ENCODE measurements at regions not wholly inside any gene's neighbourhood (a gene's known extent, or its start where the extent isn't known, plus 50 kb on each side); places are given as distances from the start of the nearest gene placed in this dataset.

GRCh38 chr11:109071262-109071661, 350.7 kb upstream of the C11orf87 start:
- Mint-ChIP-seq H3K27ac (no peak overlapping the region), H3K4me3 (no peak overlapping the region), H3K9me3 (peaks cover 10% of the 10 kb centered on the region), H3K27me3 (no peaks in the 10 kb centered on the region), H3K36me3 (no peaks in the 10 kb centered on the region), H3K4me1 (no peaks in the 10 kb centered on the region)
- ATAC-seq = no peak

GRCh38 chr11:109071712-109072524, 350.1 kb upstream of the C11orf87 start:
- Mint-ChIP-seq H3K27ac (no peak overlapping the region), H3K9me3 (peaks cover 10% of the 10 kb centered on the region), H3K4me3 (no peak overlapping the region), H3K27me3 (no peaks in the 10 kb centered on the region), H3K36me3 (no peaks in the 10 kb centered on the region), H3K4me1 (no peaks in the 10 kb centered on the region)
- ATAC-seq = no peak

GRCh38 chr11:109073032-109073822, 348.8 kb upstream of the C11orf87 start:
- Mint-ChIP-seq H3K4me3 (no peak overlapping the region), H3K4me1 (no peaks in the 10 kb centered on the region), H3K27me3 (no peaks in the 10 kb centered on the region), H3K27ac (no peak overlapping the region), H3K9me3 (peaks cover 10% of the 10 kb centered on the region), H3K36me3 (no peaks in the 10 kb centered on the region)
- peak; percentile 82 for ATAC-seq

GRCh38 chr11:109075976-109076375, 346.0 kb upstream of the C11orf87 start:
- Mint-ChIP-seq H3K27ac (no peak overlapping the region), H3K4me3 (no peak overlapping the region), H3K4me1 (no peaks in the 10 kb centered on the region), H3K9me3 (peaks cover 2% of the 10 kb centered on the region), H3K36me3 (no peaks in the 10 kb centered on the region), H3K27me3 (no peaks in the 10 kb centered on the region)
- no peak for ATAC-seq

GRCh38 chr11:109076870-109077269, 345.1 kb upstream of the C11orf87 start:
- ATAC-seq = no peak
- Mint-ChIP-seq H3K27me3 (no peaks in the 10 kb centered on the region), H3K27ac (no peak overlapping the region), H3K4me1 (no peaks in the 10 kb centered on the region), H3K4me3 (no peak overlapping the region), H3K9me3 (no peaks in the 10 kb centered on the region), H3K36me3 (no peaks in the 10 kb centered on the region)

GRCh38 chr11:109077291-109077920, 344.6 kb upstream of the C11orf87 start:
- H3K4me1 Mint-ChIP-seq = no peaks in the 10 kb centered on the region
- no peaks in the 10 kb centered on the region for H3K9me3 Mint-ChIP-seq
- H3K4me3 Mint-ChIP-seq = no peak overlapping the region
- H3K27me3 Mint-ChIP-seq = no peaks in the 10 kb centered on the region
- H3K36me3 Mint-ChIP-seq = no peaks in the 10 kb centered on the region
- ATAC-seq = no peak
- no peak overlapping the region for H3K27ac Mint-ChIP-seq

GRCh38 chr11:109085708-109086373, 336.1 kb upstream of the C11orf87 start:
- no peak for ATAC-seq
- H3K36me3 Mint-ChIP-seq = no peaks in the 10 kb centered on the region
- H3K4me3 Mint-ChIP-seq = no peak overlapping the region
- no peaks in the 10 kb centered on the region for H3K9me3 Mint-ChIP-seq
- no peaks in the 10 kb centered on the region for H3K27me3 Mint-ChIP-seq
- H3K27ac Mint-ChIP-seq = no peak overlapping the region
- no peaks in the 10 kb centered on the region for H3K4me1 Mint-ChIP-seq

- Mint-ChIP-seq H3K4me1 (no peaks in the 10 kb centered on the region), H3K9me3 (no peaks in the 10 kb centered on the region), H3K27ac (no peak overlapping the region), H3K4me3 (no peak overlapping the region), H3K27me3 (no peaks in the 10 kb centered on the region), H3K36me3 (no peaks in the 10 kb centered on the region)
- no peak for ATAC-seq
These were observed 335.1 kb upstream of the C11orf87 start for GRCh38 chr11:109086931-109087330.

GRCh38 chr11:109088086-109088485, 333.9 kb upstream of the C11orf87 start:
- no peaks in the 10 kb centered on the region for H3K4me1 Mint-ChIP-seq
- H3K9me3 Mint-ChIP-seq = no peaks in the 10 kb centered on the region

GRCh38 chr11:109089144-109089543, 332.8 kb upstream of the C11orf87 start:
- H3K4me3 Mint-ChIP-seq = no peak overlapping the region
- H3K9me3 Mint-ChIP-seq = no peaks in the 10 kb centered on the region
- no peaks in the 10 kb centered on the region for H3K4me1 Mint-ChIP-seq
- H3K27ac Mint-ChIP-seq = no peak overlapping the region
- no peaks in the 10 kb centered on the region for H3K36me3 Mint-ChIP-seq
- ATAC-seq = no peak
- no peaks in the 10 kb centered on the region for H3K27me3 Mint-ChIP-seq

More at GRCh38 chr11:109088086-109088485, 333.9 kb upstream of the C11orf87 start:
- Mint-ChIP-seq H3K27me3 (no peaks in the 10 kb centered on the region), H3K36me3 (no peaks in the 10 kb centered on the region), H3K27ac (no peak overlapping the region), H3K4me3 (no peak overlapping the region)
- no peak for ATAC-seq

- H3K36me3 Mint-ChIP-seq = no peaks in the 10 kb centered on the region
- no peaks in the 10 kb centered on the region for H3K4me1 Mint-ChIP-seq
- no peak overlapping the region for H3K4me3 Mint-ChIP-seq
- no peaks in the 10 kb centered on the region for H3K27me3 Mint-ChIP-seq
- ATAC-seq = no peak
- no peaks in the 10 kb centered on the region for H3K9me3 Mint-ChIP-seq
- no peak overlapping the region for H3K27ac Mint-ChIP-seq
These were observed 328.6 kb upstream of the C11orf87 start for GRCh38 chr11:109093354-109093753.

- H3K4me3 Mint-ChIP-seq = no peak overlapping the region
- H3K27ac Mint-ChIP-seq = no peak overlapping the region
- no peaks in the 10 kb centered on the region for H3K4me1 Mint-ChIP-seq
- H3K27me3 Mint-ChIP-seq = no peaks in the 10 kb centered on the region
- ATAC-seq = no peak
- H3K36me3 Mint-ChIP-seq = no peaks in the 10 kb centered on the region
- peaks cover 3% of the 10 kb centered on the region for H3K9me3 Mint-ChIP-seq
These were observed 325.7 kb upstream of the C11orf87 start for GRCh38 chr11:109096266-109096665.

GRCh38 chr11:109106151-109106906, 315.7 kb upstream of the C11orf87 start:
- Mint-ChIP-seq H3K36me3 (no peaks in the 10 kb centered on the region), H3K27me3 (no peaks in the 10 kb centered on the region), H3K4me3 (no peak overlapping the region), H3K4me1 (no peaks in the 10 kb centered on the region), H3K9me3 (no peaks in the 10 kb centered on the region), H3K27ac (no peak overlapping the region)
- ATAC-seq = no peak

- Mint-ChIP-seq H3K4me3 (no peak overlapping the region), H3K4me1 (no peaks in the 10 kb centered on the region), H3K36me3 (no peaks in the 10 kb centered on the region), H3K27me3 (no peaks in the 10 kb centered on the region), H3K9me3 (no peaks in the 10 kb centered on the region), H3K27ac (no peak overlapping the region)
- ATAC-seq = no peak
These were observed 312.8 kb upstream of the C11orf87 start for GRCh38 chr11:109109150-109109549.

All from stimulated activated memory B cell treated with anti-CD40 and anti-IgM and Interleukin-4, amounts not matched to agents 10 μg/mL and 1 μg/mL and 100 μg/mL, for 72 hours (primary cell).